HepG2 (cell line): ENCODE measurements at regions not wholly inside any gene's neighbourhood (a gene's known extent, or its start where the extent isn't known, plus 50 kb on each side); places are given as distances from the start of the nearest gene placed in this dataset.

ENCODE experiments used
- ATAC-seq: fragments of 200-7000 bp; cut with Tn5 transposase; 3 replicates; pipeline ENCODE4 v1.9.1; 2020; ENCODE audit warnings: mild to moderate bottlenecking, moderate library complexity
- BruUV-seq: library from RNA; stranded (reverse); fragments of 400-500 nt; replicated peaks from 2 replicates; lab custom pipeline; 2021; lab: Mats Ljungman, UMichigan
- CTCF ChIA-PET: fragments of 300-600 bp; formaldehyde crosslinking; extraction: SDS; loops from one replicate; lab custom pipeline; 2021; ENCODE audit warnings: low total read pairs, inconsistent platforms, low intra/inter-chr PET ratio; lab: Yijun Ruan, JAX
- POLR2A ChIA-PET: fragments of 350-600 bp; sonication (Branson Sonifier 250); formaldehyde crosslinking; loops from one replicate; lab custom pipeline; 2020; ENCODE audit warnings: antibody characterized with exemption, inconsistent platforms; lab: Yijun Ruan, JAX
- DNase-seq: peaks from one replicate; pipeline ENCODE4 v3.0.0-alpha.2; 2015; ENCODE audit warnings: low spot score
- FAIRE-seq: peaks from 3 replicates; lab custom pipeline; 2011; peaks lifted over from hg19 to GRCh38; lab: Jason Lieb, UNC
- H2AFZ ChIP-seq: one replicate; pipeline ENCODE4 v1.6.1; 2011; ENCODE audit warnings: low read length, inconsistent platforms
- H3K27ac ChIP-seq: fragments of 300-600 bp; 3 replicates; pipeline ENCODE4 v1.8.0; 2011; ENCODE audit warnings: mixed run types, mild to moderate bottlenecking, mixed read lengths, low read length, inconsistent platforms; ENCODE audit not compliant: insufficient read depth; ENCODE audit errors: extremely low read length
- H3K27me3 ChIP-seq, 2 experiments: fragments of 200-600 bp in 1 of 2; 2 replicates in 1 of 2; 3 replicates in 1 of 2; pipeline versions ENCODE4 v1.6.0 to v1.8.0; 2011; ENCODE audit warnings: low read length in 2 of 2, mild to moderate bottlenecking in 2 of 2, moderate library complexity in 2 of 2, inconsistent platforms in 1 of 2; ENCODE audit not compliant: insufficient read depth in 2 of 2, control insufficient read depth in 1 of 2
- H3K36me3 ChIP-seq, 2 experiments: fragments of 200-600 bp in 1 of 2; replicated peaks in 1 of 2; 2 replicates in 1 of 2; 3 replicates in 1 of 2; pipeline versions ENCODE4 v1.5.1 to v1.8.0; 2011; ENCODE audit warnings: low read length in 2 of 2, inconsistent platforms in 1 of 2; ENCODE audit not compliant: insufficient read depth in 2 of 2, control insufficient read depth in 1 of 2
- H3K4me1 ChIP-seq: 2 replicates; pipeline ENCODE4 v1.5.1; 2012; ENCODE audit warnings: low read length, inconsistent platforms; ENCODE audit not compliant: insufficient read depth
- H3K4me2 ChIP-seq: 2 replicates; pipeline ENCODE4 v1.6.0; 2011; ENCODE audit warnings: low read depth, low read length, inconsistent platforms
- H3K4me3 ChIP-seq, 3 experiments: fragments of 200-600 bp in 1 of 3; sonication (generic), shearing (Covaris generic) in 1 of 3; replicated peaks in 1 of 3; 2 replicates each; pipeline ENCODE4 v1.5.1; 2011 to 2016; ENCODE audit warnings: low read length in 3 of 3, inconsistent platforms in 2 of 3, low read depth in 2 of 3, mild to moderate bottlenecking in 2 of 3, control low read depth in 1 of 3, mixed read lengths in 1 of 3; ENCODE audit not compliant: insufficient read depth in 1 of 3
- H3K79me2 ChIP-seq: one replicate; pipeline ENCODE4 v1.6.1; 2011; ENCODE audit warnings: low read length, inconsistent platforms; ENCODE audit not compliant: insufficient read depth
- H3K9ac ChIP-seq: 2 replicates; pipeline ENCODE4 v1.6.0; 2011; ENCODE audit warnings: mild to moderate bottlenecking, low read depth, low read length, inconsistent platforms; ENCODE audit not compliant: insufficient read depth
- H3K9me3 ChIP-seq: 2 replicates; pipeline ENCODE4 v1.5.1; 2012; ENCODE audit warnings: mild to moderate bottlenecking, low read length
- H4K20me1 ChIP-seq: 2 replicates; pipeline ENCODE4 v1.6.0; 2011; ENCODE audit warnings: inconsistent platforms, mild to moderate bottlenecking, low read length, moderate library complexity; ENCODE audit not compliant: insufficient read depth
- KMT2B ChIP-seq: IDR thresholded peaks from 2 replicates; pipeline ENCODE4 v1.6.1; 2016; ENCODE audit warnings: missing genetic modification reagents, missing compliant biosample characterization
- NR2F6 ChIP-seq, 2 experiments: IDR thresholded peaks; 2 replicates each; pipeline ENCODE4 v1.6.1; 2016; ENCODE audit warnings: antibody characterized with exemption in 1 of 2, mild to moderate bottlenecking in 1 of 2
- SAFB2 ChIP-seq: sonication (generic); formaldehyde crosslinking; IDR thresholded peaks from 2 replicates; pipeline ENCODE4 v1.5.1; 2020; ENCODE audit warnings: missing genetic modification reagents, low read depth, mild to moderate bottlenecking, borderline replicate concordance
- SIN3A ChIP-seq: IDR thresholded peaks from 2 replicates; pipeline ENCODE4 v1.6.1; 2011; ENCODE audit warnings: low read depth, mild to moderate bottlenecking, control low read depth, low read length, borderline replicate concordance
- SMAD9 ChIP-seq: sonication (generic); formaldehyde crosslinking; IDR thresholded peaks from 2 replicates; pipeline ENCODE4 v1.5.1; 2020; ENCODE audit warnings: mild to moderate bottlenecking, missing genetic modification reagents
- SOX5 ChIP-seq: IDR thresholded peaks from 2 replicates; pipeline ENCODE4 v1.6.1; 2016; ENCODE audit warnings: borderline replicate concordance
- ZMYM3 ChIP-seq: sonication (generic); formaldehyde crosslinking; IDR thresholded peaks from 2 replicates; pipeline ENCODE4 v1.5.1; 2020; ENCODE audit warnings: mild to moderate bottlenecking, missing genetic modification reagents
- ZNF24 ChIP-seq: fragments of 450-650 bp; IDR thresholded peaks from 2 replicates; pipeline ENCODE4 v1.6.1; 2017; ENCODE audit warnings: antibody characterized with exemption, mild to moderate bottlenecking
- ZNF282 ChIP-seq: fragments of 450-650 bp; IDR thresholded peaks from 2 replicates; pipeline ENCODE4 v1.6.1; 2018; ENCODE audit not compliant: partially characterized antibody
- ZNF761 ChIP-seq: sonication (generic); formaldehyde crosslinking; conservative IDR thresholded peaks from 2 replicates; pipeline ENCODE4 v1.4.0; 2020; ENCODE audit warnings: mild to moderate bottlenecking, missing genetic modification reagents
- ZNF839 ChIP-seq: sonication (generic); formaldehyde crosslinking; IDR thresholded peaks from 2 replicates; pipeline ENCODE4 v1.4.0; 2020; ENCODE audit warnings: missing genetic modification reagents, mild to moderate bottlenecking, borderline replicate concordance
- ZSCAN21 ChIP-seq: sonication (generic); formaldehyde crosslinking; IDR thresholded peaks from 2 replicates; pipeline ENCODE4 v1.8.0; 2022; ENCODE audit warnings: mild to moderate bottlenecking, missing genetic modification reagents, moderate library complexity, borderline replicate concordance
- WGBS: methylation state at CpG from one replicate; pipeline ENCODE4 v1.1.6; 2017; ENCODE audit warnings: low lambda C conversion rate; 5-methylcytosine and 5-hydroxymethylcytosine counted together
- in situ Hi-C: cut with HindIII; loops from 2 replicates; pipeline ENCODE4 v1.10.0; 2017; ENCODE audit warnings: low pct_unique_long_range_greater_than_20kb; ENCODE audit not compliant: extremely low pct_ligation_motif_present
- intact Hi-C: fragments of 100-400 bp; cut with micrococcal nuclease; formaldehyde crosslinking; loops from one replicate; pipeline ENCODE4 v1.10.0; 2022; ENCODE audit not compliant: unreplicated experiment

GRCh38 chr2:16179701-16180416, 239.5 kb downstream of the MYCN start:
- in situ Hi-C loops, result no loop called here
- FAIRE-seq, result no peak
- no peak for ATAC-seq
- no TSS peak for BruUV-seq
- DNase-seq, result no peak
- Histone ChIP-seq H3K4me2 (no peak overlapping the region), H3K79me2 (no peaks in the 10 kb centered on the region), H3K9me3 (no peaks in the 10 kb centered on the region), H3K36me3 (no peaks in the 10 kb centered on the region), H3K9ac (no peak overlapping the region), H3K4me3 (no peak overlapping the region), H2AFZ (no peak overlapping the region), H3K4me1 (no peaks in the 10 kb centered on the region), H4K20me1 (no peaks in the 10 kb centered on the region), H3K27ac (no peak overlapping the region), H3K27me3 (peaks cover 3 to 23% of the 10 kb centered on the region in 2 experiments; a peak in 3 of 5 replicates)
- ChIA-PET CTCF (no interaction called here), POLR2A (no interaction called here)
- intact Hi-C loops, result no loop called here
- no peak for TF ChIP-seq NR2F6 (IDR thresholded peaks at IDR 0.05)
- TF ChIP-seq NR2F6 (CRISPR knock-in tag; IDR thresholded peaks at IDR 0.05), result no peak
- 30% methylated on average over 7 of the region's 8 CpGs for WGBS

GRCh38 chr2:16178551-16179130, 238.3 kb downstream of the MYCN start:
- WGBS, result 42% methylated on average over 7 of the region's 7 CpGs
- BruUV-seq, result no TSS peak
- DNase-seq (no peak), FAIRE-seq (no peak), ATAC-seq (no peak)
- H3K4me2 ChIP-seq, result no peak overlapping the region
- H3K9ac ChIP-seq, result no peak overlapping the region
- no peak overlapping the region for H3K4me3 ChIP-seq
- H3K79me2 ChIP-seq, result no peaks in the 10 kb centered on the region
- no peaks in the 10 kb centered on the region for H3K4me1 ChIP-seq
- no peaks in the 10 kb centered on the region for H3K9me3 ChIP-seq
- ChIA-PET POLR2A (no interaction called here), CTCF (no interaction called here)
- no peak overlapping the region for H3K27ac ChIP-seq
- no peak overlapping the region for H2AFZ ChIP-seq
- in situ Hi-C loops (no loop called here), intact Hi-C loops (no loop called here)
- no peaks in the 10 kb centered on the region for H4K20me1 ChIP-seq
- no peaks in the 10 kb centered on the region for H3K36me3 ChIP-seq
- TF ChIP-seq SMAD9 (CRISPR knock-in tag) (no peak), ZMYM3 (CRISPR knock-in tag) (no peak), SOX5 (no peak), ZNF24 (no peak), ZNF761 (CRISPR knock-in tag) (no peak), KMT2B (CRISPR knock-in tag) (no peak), ZNF839 (CRISPR knock-in tag) (no peak), SAFB2 (CRISPR knock-in tag) (no peak), SIN3A (no peak), ZNF282 (no peak), ZSCAN21 (CRISPR knock-in tag) (no peak)
- H3K27me3 ChIP-seq, result peaks cover 3 to 23% of the 10 kb centered on the region in 2 experiments; a peak in 3 of 5 replicates
